ENCODE measurements at regions not wholly inside any gene's neighbourhood (a gene's known extent, or its start where the extent isn't known, plus 50 kb on each side); places are given as distances from the start of the nearest gene placed in this dataset.
"Not testable (repeated sequence)": the region's sequence is repeated elsewhere in the genome, so short reads cannot be mapped to it uniquely, and the experiment has no call there.

GRCh38 chrX:13375596-13375995 lies 55.7 kb upstream of the ATXN3L start:
- H3K9me3 ChIP-seq (ENCODE audit: control insufficient read depth, low read length); H3K36me3 ChIP-seq (ENCODE audit: control insufficient read depth, insufficient read depth, low read length); H3K27ac ChIP-seq (ENCODE audit: insufficient read depth, low read depth, low read length, poor library complexity, severe bottlenecking); H3K4me3 ChIP-seq (ENCODE audit: insufficient read depth, low read depth, low read length); H3K4me1 ChIP-seq (ENCODE audit: control insufficient read depth, insufficient read depth, low read length); H3K27me3 ChIP-seq (ENCODE audit: control insufficient read depth, insufficient read depth, low read length, poor library complexity, severe bottlenecking): not testable (repeated sequence)
- 89 to 95% methylated on average over 7 to 8 of the region's 8 CpGs for WGBS, 2 experiments

DNA sequence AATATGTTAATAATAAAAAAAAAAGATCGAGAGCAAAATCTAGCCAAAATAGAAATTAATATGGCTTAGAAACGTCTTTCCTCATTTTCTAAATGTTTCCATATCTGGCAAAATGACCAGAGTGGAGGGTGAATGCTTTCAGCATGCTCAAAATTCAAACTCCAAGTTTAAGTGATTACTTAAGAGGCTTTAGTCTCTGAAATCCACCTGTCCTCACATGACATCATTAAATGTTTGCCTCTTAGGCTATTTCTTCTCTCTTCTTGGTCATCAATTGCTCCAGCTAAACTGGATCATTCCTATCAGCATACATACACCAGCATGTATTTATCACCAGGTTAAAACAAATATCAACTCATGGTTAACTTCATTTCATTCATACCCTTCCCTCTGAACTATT lies 54.5 kb upstream of the ATXN3L start:
- no peak overlapping the region for H3K27ac ChIP-seq (ENCODE audit: insufficient read depth, low read depth, low read length, poor library complexity, severe bottlenecking)
- WGBS, 2 experiments: 100% methylated on average over 1 of the region's 2 CpGs; no CpG with 5 or more reads in 1 of the 2 experiments
- no peaks in the 10 kb centered on the region for H3K27me3 ChIP-seq (ENCODE audit: control insufficient read depth, insufficient read depth, low read length, poor library complexity, severe bottlenecking)
- H3K36me3 ChIP-seq (ENCODE audit: control insufficient read depth, insufficient read depth, low read length): no peaks in the 10 kb centered on the region
- no peaks in the 10 kb centered on the region for H3K4me1 ChIP-seq (ENCODE audit: control insufficient read depth, insufficient read depth, low read length)
- H3K9me3 ChIP-seq (ENCODE audit: control insufficient read depth, low read length): no peaks in the 10 kb centered on the region
- H3K4me3 ChIP-seq (ENCODE audit: insufficient read depth, low read depth, low read length): no peak overlapping the region

DNA sequence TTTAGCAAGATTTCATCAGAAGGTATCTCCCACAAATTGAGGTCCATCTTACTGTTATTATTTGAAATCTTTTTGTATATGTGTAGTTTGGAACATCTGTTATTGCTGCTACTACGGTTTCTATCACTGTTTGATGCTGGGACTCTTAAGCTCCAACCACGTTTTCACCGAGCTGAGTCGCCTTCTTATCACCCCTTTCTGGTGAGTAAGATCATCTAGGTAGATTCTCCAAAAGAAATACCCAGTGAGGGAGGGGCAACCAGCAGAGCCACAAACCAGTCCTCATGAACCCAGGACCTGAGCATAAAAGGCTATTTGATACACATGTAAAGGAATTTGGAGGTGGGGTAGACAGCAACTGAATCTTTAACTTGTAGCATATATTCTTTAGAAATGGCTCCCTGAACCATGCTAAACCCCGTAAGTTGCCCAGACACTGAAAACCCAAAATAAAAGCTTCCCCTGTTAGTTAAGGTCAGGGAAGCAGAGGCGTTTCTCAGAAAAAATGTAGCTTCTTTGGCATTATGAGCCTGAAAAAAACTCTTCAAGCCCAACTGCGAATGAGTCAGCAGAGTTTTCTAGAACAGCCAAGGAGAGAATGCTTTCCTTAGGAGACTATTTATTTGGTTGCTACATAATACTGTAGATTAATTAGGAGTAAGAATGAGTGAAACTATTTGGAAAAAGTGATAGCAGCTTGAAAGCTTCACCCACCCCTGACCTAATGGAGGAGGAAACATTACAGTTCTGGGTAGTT lies 53.8 kb upstream of the ATXN3L start:
- Histone ChIP-seq H3K4me3 (ENCODE audit: insufficient read depth, low read depth, low read length) (no peak overlapping the region), H3K4me1 (ENCODE audit: control insufficient read depth, insufficient read depth, low read length) (no peaks in the 10 kb centered on the region), H3K27ac (ENCODE audit: insufficient read depth, low read depth, low read length, poor library complexity, severe bottlenecking) (no peak overlapping the region), H3K27me3 (ENCODE audit: control insufficient read depth, insufficient read depth, low read length, poor library complexity, severe bottlenecking) (no peaks in the 10 kb centered on the region), H3K9me3 (ENCODE audit: control insufficient read depth, low read length) (no peaks in the 10 kb centered on the region), H3K36me3 (ENCODE audit: control insufficient read depth, insufficient read depth, low read length) (no peaks in the 10 kb centered on the region)
- WGBS, 2 experiments: 94 to 95% methylated on average over 5 to 7 of the region's 7 CpGs

DNA sequence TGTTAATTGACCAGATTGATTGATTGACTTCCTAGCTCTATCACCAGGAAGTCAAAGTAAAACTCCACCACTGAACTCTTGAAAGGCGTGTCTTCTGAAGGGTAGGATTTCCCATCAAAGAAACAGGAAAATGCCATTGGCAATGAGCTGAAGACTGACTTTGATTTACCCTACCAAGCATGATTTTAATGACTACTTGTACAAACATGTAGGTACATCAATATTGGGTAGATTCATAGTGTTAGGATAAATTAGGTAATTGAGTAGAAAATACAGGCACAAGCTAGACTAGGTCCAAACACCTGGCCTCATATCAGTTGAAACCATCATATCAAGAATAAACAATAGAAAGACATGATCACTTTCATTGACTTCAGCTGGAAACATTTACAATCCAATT lies 53.2 kb upstream of the ATXN3L start:
- WGBS, 2 experiments: 100% methylated on average over 1 of the region's 1 CpG; no CpG with 5 or more reads in 1 of the 2 experiments
- Histone ChIP-seq H3K27ac (ENCODE audit: insufficient read depth, low read depth, low read length, poor library complexity, severe bottlenecking) (no peak overlapping the region), H3K36me3 (ENCODE audit: control insufficient read depth, insufficient read depth, low read length) (no peaks in the 10 kb centered on the region), H3K4me1 (ENCODE audit: control insufficient read depth, insufficient read depth, low read length) (no peaks in the 10 kb centered on the region), H3K27me3 (ENCODE audit: control insufficient read depth, insufficient read depth, low read length, poor library complexity, severe bottlenecking) (no peaks in the 10 kb centered on the region), H3K4me3 (ENCODE audit: insufficient read depth, low read depth, low read length) (no peak overlapping the region), H3K9me3 (ENCODE audit: control insufficient read depth, low read length) (no peaks in the 10 kb centered on the region)

DNA sequence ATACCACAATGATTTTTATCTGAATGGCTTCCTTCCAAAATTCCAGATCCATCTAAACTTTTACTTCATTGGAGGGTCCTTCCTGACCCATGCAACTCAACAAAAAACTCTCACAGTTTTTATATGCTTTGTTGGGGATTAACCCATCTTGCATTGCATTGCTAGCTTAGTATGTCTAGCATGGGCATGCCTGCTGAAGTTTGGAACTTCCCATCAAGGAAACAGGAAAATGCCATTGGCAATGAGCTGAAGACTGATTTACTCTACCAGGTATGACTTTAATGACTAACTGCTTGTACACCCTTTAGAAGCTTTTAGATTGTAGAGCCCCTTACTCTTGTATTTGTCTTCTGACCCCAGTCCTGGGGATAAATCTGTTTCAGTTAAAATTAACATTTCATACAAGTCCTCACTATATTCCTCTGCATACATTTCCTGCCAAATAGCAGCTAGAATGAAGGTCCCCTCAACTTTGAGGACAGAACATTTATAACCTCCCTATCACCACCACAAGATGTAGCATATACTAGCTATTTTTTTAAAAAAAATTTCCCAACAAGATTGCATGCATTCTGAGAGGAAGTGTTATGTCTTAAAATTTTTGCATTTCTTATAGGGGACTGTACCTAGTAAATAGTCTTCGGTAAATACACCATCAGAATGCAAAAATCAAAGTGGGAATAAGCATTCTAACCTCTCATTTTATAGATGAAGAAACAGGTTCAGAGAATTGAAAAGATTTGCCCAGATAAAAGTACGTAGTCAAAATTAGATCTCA lies 52.5 kb upstream of the ATXN3L start:
- Histone ChIP-seq H3K27ac (ENCODE audit: insufficient read depth, low read depth, low read length, poor library complexity, severe bottlenecking) (no peak overlapping the region), H3K27me3 (ENCODE audit: control insufficient read depth, insufficient read depth, low read length, poor library complexity, severe bottlenecking) (no peaks in the 10 kb centered on the region), H3K36me3 (ENCODE audit: control insufficient read depth, insufficient read depth, low read length) (no peaks in the 10 kb centered on the region), H3K9me3 (ENCODE audit: control insufficient read depth, low read length) (no peaks in the 10 kb centered on the region), H3K4me3 (ENCODE audit: insufficient read depth, low read depth, low read length) (no peak overlapping the region), H3K4me1 (ENCODE audit: control insufficient read depth, insufficient read depth, low read length) (no peaks in the 10 kb centered on the region)
- WGBS, 2 experiments: 96 to 100% methylated on average over 1 of the region's 2 CpGs

- H3K4me3 ChIP-seq (ENCODE audit: insufficient read depth, low read depth, low read length): no peak overlapping the region
- H3K4me1 ChIP-seq (ENCODE audit: control insufficient read depth, insufficient read depth, low read length): no peaks in the 10 kb centered on the region
- H3K27me3 ChIP-seq (ENCODE audit: control insufficient read depth, insufficient read depth, low read length, poor library complexity, severe bottlenecking): no peaks in the 10 kb centered on the region
- no peaks in the 10 kb centered on the region for H3K9me3 ChIP-seq (ENCODE audit: control insufficient read depth, low read length)
- no peak overlapping the region for H3K27ac ChIP-seq (ENCODE audit: insufficient read depth, low read depth, low read length, poor library complexity, severe bottlenecking)
- no peaks in the 10 kb centered on the region for H3K36me3 ChIP-seq (ENCODE audit: control insufficient read depth, insufficient read depth, low read length)
Observed at GRCh38 chrX:13371186-13371585, 51.3 kb upstream of the ATXN3L start.

GRCh38 chrX:13370713-13371112 lies 50.9 kb upstream of the ATXN3L start:
- no peaks in the 10 kb centered on the region for H3K9me3 ChIP-seq (ENCODE audit: control insufficient read depth, low read length)
- no peaks in the 10 kb centered on the region for H3K36me3 ChIP-seq (ENCODE audit: control insufficient read depth, insufficient read depth, low read length)
- H3K4me3 ChIP-seq (ENCODE audit: insufficient read depth, low read depth, low read length): no peak overlapping the region
- H3K27me3 ChIP-seq (ENCODE audit: control insufficient read depth, insufficient read depth, low read length, poor library complexity, severe bottlenecking): no peaks in the 10 kb centered on the region
- H3K4me1 ChIP-seq (ENCODE audit: control insufficient read depth, insufficient read depth, low read length): no peaks in the 10 kb centered on the region
- 100% methylated on average over 1 of the region's 1 CpG; no CpG with 5 or more reads in 1 of the 2 experiments for WGBS, 2 experiments
- H3K27ac ChIP-seq (ENCODE audit: insufficient read depth, low read depth, low read length, poor library complexity, severe bottlenecking): no peak overlapping the region

All from ectodermal cell (in vitro differentiated cells).